Stimulated activated CD8-positive, alpha-beta memory T cell treated with anti-CD3 and anti-CD28 coated beads, Interleukin-4, amount 100 ng/mL, for 24 hours (primary cell): ENCODE measurements at regions not wholly inside any gene's neighbourhood (a gene's known extent, or its start where the extent isn't known, plus 50 kb on each side); places are given as distances from the start of the nearest gene placed in this dataset.
"Not testable (repeated sequence)": the region's sequence is repeated elsewhere in the genome, so short reads cannot be mapped to it uniquely, and the experiment has no call there.

ENCODE experiments used
- DNase-seq: peaks from one replicate; pipeline ENCODE4 v3.0.0-alpha.2; 2020; ENCODE audit warnings: low read depth

DNA sequence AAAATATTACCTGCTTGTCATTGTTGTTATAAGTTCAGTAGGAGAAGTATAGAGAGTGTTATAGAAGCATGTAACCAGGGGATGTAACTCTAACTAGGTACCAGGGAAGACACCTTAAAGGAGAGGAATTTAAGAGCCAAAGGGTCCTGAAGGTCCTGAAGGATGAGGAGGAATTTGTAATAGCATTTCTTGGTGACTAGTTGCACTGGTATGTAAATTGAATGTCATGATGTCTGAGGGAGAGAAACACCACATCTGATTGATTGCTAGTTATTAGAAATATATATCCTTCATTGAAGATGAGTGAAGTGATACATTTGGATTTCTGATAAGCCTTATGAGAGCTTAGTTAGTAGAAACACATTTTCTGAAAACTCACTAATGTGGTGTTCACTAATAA lies 643.8 kb downstream of the RFPL4B start:
- DNase-seq, result no peak

DNA sequence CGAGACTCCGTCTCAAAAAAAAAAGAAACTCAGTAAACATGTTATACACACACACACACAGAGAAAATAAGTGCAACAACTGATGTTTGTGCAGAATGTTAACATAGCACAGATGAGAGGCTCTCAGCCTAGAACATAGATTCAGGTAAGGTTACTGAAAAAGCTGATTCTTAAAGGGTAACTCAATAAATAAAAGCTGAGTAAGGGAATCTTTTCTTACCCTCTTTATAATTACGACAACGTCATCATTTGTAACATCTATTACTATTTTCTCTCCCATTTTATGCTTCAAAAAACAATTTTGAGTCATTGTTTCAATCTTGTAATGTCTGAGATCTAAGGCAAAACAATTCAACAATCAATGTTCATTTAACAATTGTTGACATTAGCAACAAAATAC lies 644.8 kb downstream of the RFPL4B start:
- DNase-seq, result no peak

GRCh38 chr6:112997421-112998085 lies 650.4 kb downstream of the RFPL4B start:
- DNase-seq, result no peak

DNA sequence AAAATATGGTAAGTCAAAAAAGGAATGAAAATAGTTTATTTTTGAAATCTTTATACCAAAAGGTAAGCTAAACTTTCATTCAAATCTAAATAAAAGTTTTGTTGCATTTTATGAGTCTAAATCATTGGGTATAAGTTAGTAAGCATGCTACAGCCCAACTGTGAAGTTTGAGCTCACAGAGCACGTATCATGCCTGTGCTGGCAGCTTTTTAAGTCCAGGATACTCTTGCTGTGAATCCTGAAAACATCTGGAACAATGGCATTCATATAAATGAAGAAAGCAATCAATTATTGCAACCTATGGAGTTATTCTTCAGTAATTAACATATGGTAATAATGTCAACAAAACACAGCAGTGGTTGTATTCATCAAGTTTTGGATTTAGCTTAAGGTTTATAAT lies 656.9 kb downstream of the RFPL4B start:
- DNase-seq, result no peak

DNA sequence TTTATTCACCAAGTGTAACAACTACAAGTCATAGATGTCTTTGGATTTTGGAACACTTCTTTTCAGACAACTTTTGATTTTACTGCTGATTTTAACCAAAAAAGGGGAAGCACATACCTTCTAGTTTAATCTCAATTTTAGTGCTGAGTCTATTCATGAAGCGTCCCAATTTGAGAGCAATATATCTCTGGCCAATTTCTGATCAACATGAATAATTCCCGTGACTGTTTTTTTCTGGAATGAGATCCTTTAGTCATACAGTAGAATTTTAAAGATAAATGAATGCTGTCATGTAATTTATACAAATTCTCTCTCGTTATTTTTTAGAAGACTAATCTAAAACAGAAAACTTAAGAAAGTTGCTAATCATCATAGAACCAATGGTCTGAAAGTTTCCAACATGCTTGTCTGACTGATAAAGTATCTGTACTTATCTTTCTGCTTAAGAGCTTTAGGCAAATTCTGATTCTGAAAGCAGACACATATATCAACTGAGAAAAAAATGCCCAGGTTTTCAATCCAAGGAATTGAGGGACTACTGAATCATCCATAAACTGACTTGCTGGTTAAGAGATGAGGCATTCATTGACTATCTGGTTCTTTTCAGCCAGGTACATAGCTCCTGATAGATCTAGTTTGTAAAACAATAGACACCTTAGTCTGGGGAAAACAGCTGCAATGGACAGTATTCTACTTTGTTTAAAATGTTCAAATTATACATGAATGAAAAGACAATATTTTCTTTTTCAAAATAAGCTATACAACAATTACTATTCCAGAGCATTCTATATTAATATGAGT lies 657.5 kb downstream of the RFPL4B start:
- DNase-seq, result no peak

- no peak for DNase-seq
Measured at GRCh38 chr6:113006494-113006893, 659.4 kb downstream of the RFPL4B start.

GRCh38 chr6:113009682-113010081 lies 662.6 kb downstream of the RFPL4B start:
- no peak for DNase-seq

DNA sequence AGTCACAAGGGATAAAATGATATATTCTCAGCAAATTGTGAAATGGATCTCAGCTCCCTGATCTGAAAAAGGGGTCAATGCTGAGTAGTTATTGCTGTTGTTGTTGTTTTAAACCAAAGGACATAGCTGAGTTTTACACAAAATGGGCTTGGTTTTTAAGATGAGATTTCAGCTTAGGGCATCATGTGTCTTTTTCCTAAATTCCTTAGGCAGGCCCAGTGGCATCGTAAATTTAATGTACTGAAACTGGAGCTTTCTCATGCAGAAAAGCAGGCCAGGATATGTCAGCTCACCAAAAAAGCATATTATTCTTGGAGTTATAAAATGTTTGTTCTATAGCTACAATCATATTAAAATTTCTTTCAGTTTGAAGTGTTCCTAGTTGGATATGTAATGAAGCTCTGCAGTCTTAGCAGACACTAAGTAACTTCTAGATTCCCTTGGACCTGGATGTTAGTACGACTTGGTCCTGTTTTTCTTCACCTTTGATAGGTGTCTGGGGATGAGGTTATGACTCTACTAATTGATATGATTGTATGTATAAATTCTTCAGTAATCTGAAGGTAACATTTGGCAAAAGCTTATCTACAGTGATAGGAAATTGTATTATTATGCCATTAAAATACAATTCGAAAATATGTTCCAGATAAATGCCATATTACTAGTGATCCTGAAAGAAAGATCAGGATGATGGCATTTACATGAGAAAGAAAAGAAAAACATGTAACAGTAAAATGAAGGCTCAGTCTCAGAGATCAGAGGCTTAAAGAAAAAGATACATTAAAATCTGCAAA lies 663.3 kb downstream of the RFPL4B start:
- no peak for DNase-seq

DNA sequence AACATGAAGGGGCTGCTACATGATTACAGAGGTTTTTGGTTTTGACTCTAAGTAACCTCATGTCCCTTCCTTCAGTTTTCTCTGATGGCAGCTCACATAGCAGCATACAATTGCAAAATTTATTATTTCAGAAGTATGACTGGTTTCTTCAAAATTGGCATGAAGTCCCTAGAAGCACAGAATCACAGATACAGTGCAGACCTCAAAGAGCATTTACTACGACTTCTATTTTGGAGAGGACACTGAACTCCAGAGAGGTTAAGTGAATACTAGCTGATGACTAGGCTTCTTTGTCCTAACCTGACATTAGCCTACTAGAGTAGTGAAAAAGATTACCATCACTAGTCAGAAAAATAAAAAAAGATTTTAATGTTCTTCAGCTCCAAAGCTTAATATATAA lies 664.3 kb downstream of the RFPL4B start:
- no peak for DNase-seq

GRCh38 chr6:113011801-113012200 lies 664.7 kb downstream of the RFPL4B start:
- no peak for DNase-seq

DNA sequence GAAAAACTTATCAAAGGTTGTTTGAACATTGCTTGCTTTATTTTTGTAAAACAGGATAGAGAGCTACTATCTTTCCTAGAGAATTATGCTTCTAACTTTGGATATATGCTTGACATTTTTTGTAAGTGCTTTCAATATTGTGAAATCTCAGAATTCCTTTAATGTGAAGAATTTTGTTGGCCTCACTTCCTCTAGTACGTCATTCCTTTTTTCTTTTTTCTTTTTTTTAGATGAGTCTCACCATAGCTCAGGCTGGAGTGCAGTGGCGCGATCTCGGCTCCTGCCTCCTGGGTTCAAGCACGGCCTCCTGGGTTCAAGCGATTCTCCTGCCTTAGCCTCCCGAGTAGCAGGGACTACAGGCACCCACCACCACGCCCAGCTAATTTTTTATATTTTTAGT lies 668.1 kb downstream of the RFPL4B start:
- DNase-seq, result no peak

DNA sequence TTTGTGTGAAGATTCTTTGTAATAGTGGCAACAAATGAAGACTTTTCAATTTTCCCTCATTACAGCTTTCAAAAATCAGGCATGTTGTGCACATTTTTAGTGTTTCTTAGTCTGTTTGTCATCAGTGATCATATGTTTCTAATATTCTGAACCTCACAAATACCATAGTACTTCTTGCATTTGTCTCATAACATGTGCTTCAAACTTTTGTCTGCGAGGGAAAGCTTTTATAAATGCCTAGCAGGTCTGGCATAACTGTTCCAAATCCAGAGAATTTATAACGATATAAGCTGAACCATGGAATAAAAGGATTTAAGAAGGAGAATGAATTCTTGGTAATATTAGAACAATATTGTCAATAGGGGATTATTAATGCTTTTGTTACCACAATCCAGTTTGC lies 670.2 kb downstream of the RFPL4B start:
- DNase-seq, result no peak

DNA sequence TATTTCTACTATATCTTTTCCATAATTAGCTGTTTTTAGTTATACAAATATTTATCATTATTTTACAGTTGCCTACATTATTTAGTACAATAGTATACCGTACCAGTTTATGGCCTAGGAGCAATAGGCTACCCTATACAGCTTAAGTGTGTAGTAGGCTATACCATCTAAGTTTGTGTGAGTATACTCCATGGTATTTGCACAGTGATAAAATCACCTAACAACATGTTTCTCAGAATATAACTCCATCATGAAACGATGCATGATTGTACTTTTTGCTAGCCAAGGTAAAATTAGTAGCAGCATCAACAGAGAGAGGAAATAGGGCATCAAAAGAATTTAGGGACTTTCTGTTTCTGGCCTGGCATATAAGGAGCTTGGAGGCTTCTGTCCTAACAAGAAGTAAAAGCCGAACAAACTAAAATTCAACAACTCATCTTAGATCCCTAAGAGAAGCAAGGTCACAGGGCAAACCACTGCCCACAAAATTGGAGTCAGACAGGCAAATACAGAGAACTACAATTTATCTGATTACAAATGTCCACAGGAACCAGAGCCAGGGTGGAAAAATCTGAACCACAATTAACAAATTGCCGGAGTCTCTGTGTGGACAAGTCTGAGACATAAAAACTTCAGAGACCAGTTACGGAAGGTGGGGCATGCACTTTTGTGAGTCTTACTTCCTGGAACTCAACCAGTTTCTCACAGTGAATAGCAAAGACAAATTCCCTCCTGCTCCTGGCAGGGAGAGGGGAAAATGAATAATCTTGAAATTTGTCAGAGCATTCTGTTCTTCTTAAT lies 671.4 kb downstream of the RFPL4B start:
- DNase-seq, result no peak

DNA sequence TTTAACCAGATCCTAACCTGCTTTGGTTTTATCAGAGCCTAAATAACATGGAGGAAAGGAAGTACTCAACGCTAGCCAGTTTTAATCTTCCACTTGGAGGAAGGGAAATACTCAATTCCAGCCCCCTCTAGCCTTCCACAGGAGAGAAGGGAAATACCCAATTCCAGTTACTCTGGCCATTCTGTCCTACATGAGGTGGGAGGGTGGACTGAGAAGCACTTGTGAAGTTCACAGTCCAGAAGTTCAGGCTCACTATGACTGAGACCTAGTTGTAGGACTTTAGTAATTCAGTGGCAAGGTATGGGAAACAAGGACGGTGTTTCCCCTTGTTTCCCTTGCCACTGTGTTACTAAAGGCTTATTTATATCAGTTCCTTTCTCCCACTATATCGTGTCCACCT lies 672.0 kb downstream of the RFPL4B start:
- DNase-seq, result no peak

DNA sequence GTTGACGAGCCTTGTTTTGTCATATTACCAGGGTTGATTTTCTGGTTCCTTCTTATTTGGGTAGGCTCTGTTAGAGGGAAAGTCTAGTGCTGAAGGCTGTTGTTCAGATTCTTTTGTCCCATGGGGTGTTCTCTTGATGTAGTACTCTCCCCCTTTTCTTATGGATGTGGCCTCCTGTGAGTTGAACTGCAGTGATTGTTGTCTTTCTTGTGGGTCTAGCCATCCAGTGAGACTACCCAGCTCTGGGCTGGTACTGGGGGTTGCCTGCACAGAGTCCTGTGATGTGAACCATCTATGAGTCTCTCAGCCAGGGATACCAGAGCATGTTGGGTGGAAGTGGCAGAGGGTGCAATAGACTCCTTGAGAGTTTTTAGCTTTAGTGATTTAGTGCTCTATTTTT lies 680.6 kb downstream of the RFPL4B start:
- no peak for DNase-seq

GRCh38 chr6:113029161-113029560 lies 682.0 kb downstream of the RFPL4B start:
- not testable (repeated sequence) for DNase-seq

DNA sequence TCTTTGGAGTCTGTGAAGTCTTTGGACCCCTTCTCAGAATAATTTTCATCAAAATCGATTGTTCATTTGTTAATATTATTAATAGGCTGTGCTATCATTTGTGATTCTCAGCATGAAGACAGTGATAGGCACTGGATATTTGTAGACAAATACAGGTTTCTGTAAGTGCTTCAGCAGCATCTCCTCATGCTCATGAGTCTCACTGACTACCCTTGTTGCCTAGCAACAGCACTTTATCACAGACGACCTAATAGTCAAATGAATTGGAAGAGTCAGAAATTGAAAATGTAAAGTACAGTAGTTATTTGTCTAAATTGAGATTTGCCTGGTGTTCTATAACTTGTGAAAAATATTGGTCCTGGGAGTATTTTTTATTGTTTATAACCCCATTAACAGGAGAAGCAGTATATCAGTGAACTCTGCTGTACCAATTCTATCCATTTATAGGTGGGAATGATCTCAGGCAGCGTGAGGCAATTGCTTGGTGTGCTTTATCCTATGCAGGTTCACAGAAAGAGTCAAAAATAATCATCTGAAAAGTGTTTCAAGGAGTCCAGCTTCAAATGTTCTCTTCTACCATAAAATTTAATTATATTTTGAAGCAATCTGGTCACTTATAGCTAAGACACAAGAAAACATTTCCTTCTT lies 684.6 kb downstream of the RFPL4B start:
- DNase-seq, result no peak

DNA sequence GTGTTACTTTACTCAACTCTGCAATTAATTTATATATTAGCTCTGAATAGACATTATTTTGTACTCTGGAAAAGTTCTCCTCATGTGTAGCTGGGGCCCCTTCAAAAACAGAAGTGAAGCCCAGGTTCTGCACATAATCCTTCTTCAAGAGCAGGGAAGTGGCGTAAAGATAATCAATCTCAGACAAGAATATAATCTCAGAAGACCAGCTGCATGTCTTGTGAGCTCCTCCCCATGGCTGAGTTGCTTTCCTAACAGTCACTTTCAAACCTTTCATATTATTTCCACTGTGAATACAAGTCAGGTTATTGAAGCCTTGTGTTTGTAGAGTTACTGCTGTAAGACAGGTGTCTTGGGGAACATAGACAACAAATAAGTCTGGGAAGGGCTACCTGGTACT lies 691.9 kb downstream of the RFPL4B start:
- DNase-seq, result no peak

- no peak for DNase-seq
Measured at GRCh38 chr6:113047148-113047547, 700.0 kb downstream of the RFPL4B start.

- no peak for DNase-seq
Measured at GRCh38 chr6:113047932-113048331, 700.8 kb downstream of the RFPL4B start.

GRCh38 chr6:113048741-113049140 lies 701.6 kb downstream of the RFPL4B start:
- DNase-seq, result no peak

DNA sequence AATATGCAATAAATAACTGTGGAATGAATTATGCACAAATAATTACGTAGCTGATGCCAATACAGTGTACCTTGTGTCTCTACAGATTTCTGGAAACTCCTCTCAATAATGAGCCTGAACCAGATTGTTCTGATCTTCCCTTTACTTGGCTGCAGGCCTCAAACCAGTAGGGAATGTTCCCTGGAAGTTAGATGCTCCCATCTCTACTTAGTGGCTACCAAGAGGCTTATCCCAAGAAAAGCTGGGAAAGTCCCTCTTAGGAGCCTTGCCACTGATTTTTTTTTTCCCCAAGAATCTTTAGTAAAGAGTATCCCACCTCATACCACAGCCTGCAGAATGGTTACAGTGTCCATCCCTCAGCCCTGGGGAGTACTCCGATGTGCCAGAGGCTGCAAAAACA lies 702.1 kb downstream of the RFPL4B start:
- no peak for DNase-seq
